Type B pancreatic cell (in vitro differentiated cells): ENCODE measurements at regions not wholly inside any gene's neighbourhood (a gene's known extent, or its start where the extent isn't known, plus 50 kb on each side); places are given as distances from the start of the nearest gene placed in this dataset.

Source experiments
- DNase-seq: peaks from one replicate; pipeline ENCODE4 v3.0.0; 2021; ENCODE audit warnings: mixed read lengths; ENCODE audit not compliant: unreplicated experiment; ENCODE audit errors: extremely low spot score
- H3K27ac Mint-ChIP-seq: 2 replicates; pipeline ENCODE4 v1.8.0; 2021; ENCODE audit warnings: mild to moderate bottlenecking, mixed read lengths
- H3K27me3 Mint-ChIP-seq: 2 replicates; pipeline ENCODE4 v1.8.0; 2021; ENCODE audit warnings: mixed read lengths
- H3K36me3 Mint-ChIP-seq: 2 replicates; pipeline ENCODE4 v1.8.0; 2021; ENCODE audit warnings: mixed read lengths
- H3K4me1 Mint-ChIP-seq: one replicate; pipeline ENCODE4 v1.8.0; 2021; ENCODE audit warnings: mixed read lengths; ENCODE audit not compliant: unreplicated experiment
- H3K4me3 Mint-ChIP-seq: 2 replicates; pipeline ENCODE4 v1.8.0; 2021; ENCODE audit warnings: mild to moderate bottlenecking, mixed read lengths
- H3K9me3 Mint-ChIP-seq: 2 replicates; pipeline ENCODE4 v1.8.0; 2021; ENCODE audit warnings: mixed read lengths
- CTCF ChIP-seq: fragments of 200-600 bp; sonication (generic); conservative IDR thresholded peaks from 2 replicates; pipeline ENCODE4 v1.5.0; 2021; ENCODE audit warnings: antibody characterized with exemption, mild to moderate bottlenecking

DNA sequence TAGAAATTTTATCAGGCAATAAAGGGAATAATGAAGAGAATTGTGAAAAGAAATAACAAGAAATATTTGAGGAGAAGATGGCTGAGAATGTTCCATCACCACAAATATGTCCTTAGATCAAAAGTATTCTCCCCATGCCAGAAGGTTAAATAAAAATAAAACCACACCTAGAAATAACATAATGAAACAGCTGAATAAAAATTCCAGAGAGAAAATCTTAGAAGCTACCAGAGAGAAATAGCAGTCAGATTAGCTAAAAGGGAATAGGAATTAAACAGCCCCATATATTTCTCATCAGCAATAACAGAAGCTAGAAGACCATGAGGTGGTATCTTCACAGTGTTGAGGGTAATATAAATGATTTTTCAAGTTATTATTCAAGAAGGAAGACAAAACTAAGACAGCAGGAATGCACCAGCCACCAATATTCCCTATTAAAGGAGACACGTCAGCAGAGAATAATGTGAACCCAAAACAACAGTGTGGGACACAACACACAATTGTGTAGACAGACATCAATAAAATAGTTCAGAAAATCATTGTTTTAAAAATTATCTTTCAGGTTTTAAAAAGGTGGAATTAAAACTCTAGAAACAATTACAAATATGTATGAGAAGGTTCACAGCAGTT is 82.0 kb upstream of the NEDD4L start:
- Mint-ChIP-seq H3K27ac (no peak overlapping the region), H3K4me1 (no peaks in the 10 kb centered on the region), H3K9me3 (no peaks in the 10 kb centered on the region), H3K36me3 (no peaks in the 10 kb centered on the region), H3K27me3 (peaks cover 10% of the 10 kb centered on the region), H3K4me3 (no peak overlapping the region)
- no peak for DNase-seq
- no peak for TF ChIP-seq CTCF

DNA sequence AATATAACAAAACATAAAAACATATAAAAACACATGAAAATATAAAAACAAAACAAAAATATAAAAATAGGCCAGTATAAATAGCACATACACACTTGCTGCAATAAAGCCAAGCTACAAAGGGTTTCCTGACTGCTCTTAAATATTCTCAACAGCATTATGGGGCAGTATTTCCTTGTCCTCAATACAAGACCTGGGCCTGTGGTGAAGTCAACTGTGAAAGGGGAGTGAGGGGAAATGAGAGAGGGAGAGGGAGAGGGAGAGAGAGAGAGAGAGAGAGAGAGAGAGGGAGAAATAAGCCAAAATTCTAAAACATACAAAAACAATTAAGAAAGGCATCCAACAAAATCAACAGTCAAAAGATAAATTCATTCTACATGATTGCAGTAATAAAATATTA is 82.6 kb upstream of the NEDD4L start:
- Mint-ChIP-seq H3K4me1 (no peaks in the 10 kb centered on the region), H3K4me3 (no peak overlapping the region), H3K27me3 (peaks cover 10% of the 10 kb centered on the region), H3K9me3 (no peaks in the 10 kb centered on the region), H3K36me3 (no peaks in the 10 kb centered on the region), H3K27ac (no peak overlapping the region)
- no peak for TF ChIP-seq CTCF
- no peak for DNase-seq

GRCh38 chr18:57959278-57959677 is 84.7 kb upstream of the NEDD4L start:
- no peaks in the 10 kb centered on the region for H3K9me3 Mint-ChIP-seq
- H3K27me3 Mint-ChIP-seq, result peaks cover 10% of the 10 kb centered on the region
- DNase-seq, result no peak
- H3K36me3 Mint-ChIP-seq, result no peaks in the 10 kb centered on the region
- no peak overlapping the region for H3K27ac Mint-ChIP-seq
- H3K4me3 Mint-ChIP-seq, result no peak overlapping the region
- peak; percentile 63 for TF ChIP-seq CTCF
- no peaks in the 10 kb centered on the region for H3K4me1 Mint-ChIP-seq

DNA sequence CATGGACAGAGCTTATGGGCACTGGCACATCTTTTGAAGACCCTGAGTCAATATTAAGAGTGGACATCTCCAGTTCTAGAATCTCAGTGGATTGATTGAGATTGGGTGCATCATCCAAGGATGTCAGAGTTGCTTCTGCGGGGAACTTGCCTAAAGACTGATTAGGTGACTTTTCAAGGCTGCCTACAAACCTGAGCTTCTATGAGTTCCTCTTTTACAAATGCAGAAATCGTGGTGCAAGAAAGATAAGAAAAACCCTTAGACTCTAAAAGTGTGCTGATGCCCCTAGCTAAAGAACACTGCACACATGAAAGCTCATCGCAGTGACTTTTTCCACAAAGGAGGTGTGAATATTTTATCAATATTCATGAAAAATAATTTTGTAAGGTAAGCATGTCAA is 86.8 kb upstream of the NEDD4L start:
- no peak for TF ChIP-seq CTCF

DNA sequence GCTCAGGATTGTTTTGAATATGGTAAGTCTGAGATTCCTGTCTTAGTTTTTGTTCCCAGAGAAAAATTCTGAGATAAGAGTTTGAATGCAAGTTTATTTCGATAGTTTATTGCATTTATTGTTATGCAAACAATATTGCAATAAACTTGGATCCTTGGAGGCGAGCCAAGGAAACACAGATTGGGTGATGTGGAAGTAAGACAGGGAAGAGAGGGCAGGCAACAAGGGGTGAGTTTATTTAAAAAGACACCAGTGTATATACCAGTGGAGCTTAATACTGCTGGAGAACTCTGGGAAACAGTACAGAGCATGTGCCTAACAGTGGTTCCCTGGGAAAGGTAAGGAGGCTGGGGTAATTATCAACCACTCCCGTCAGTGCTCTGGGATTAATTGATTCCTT is 87.5 kb upstream of the NEDD4L start:
- H3K4me1 Mint-ChIP-seq, result no peaks in the 10 kb centered on the region
- no peak for DNase-seq
- no peaks in the 10 kb centered on the region for H3K36me3 Mint-ChIP-seq
- H3K4me3 Mint-ChIP-seq, result no peak overlapping the region
- H3K27me3 Mint-ChIP-seq, result peaks cover 10% of the 10 kb centered on the region
- no peak for TF ChIP-seq CTCF
- H3K27ac Mint-ChIP-seq, result no peak overlapping the region
- no peaks in the 10 kb centered on the region for H3K9me3 Mint-ChIP-seq

More for the DNA sequence above, 86.8 kb upstream of the NEDD4L start:
- Mint-ChIP-seq H3K36me3 (no peaks in the 10 kb centered on the region), H3K9me3 (no peaks in the 10 kb centered on the region), H3K4me3 (no peak overlapping the region), H3K27ac (no peak overlapping the region), H3K4me1 (no peaks in the 10 kb centered on the region), H3K27me3 (peaks cover 10% of the 10 kb centered on the region)
- DNase-seq, result no peak

GRCh38 chr18:57954935-57955334 is 89.1 kb upstream of the NEDD4L start:
- no peak for TF ChIP-seq CTCF
- DNase-seq, result no peak
- no peaks in the 10 kb centered on the region for H3K36me3 Mint-ChIP-seq
- no peak overlapping the region for H3K27ac Mint-ChIP-seq
- H3K9me3 Mint-ChIP-seq, result no peaks in the 10 kb centered on the region
- H3K4me3 Mint-ChIP-seq, result no peak overlapping the region
- H3K4me1 Mint-ChIP-seq, result no peaks in the 10 kb centered on the region
- peaks cover 8% of the 10 kb centered on the region for H3K27me3 Mint-ChIP-seq
